PC-9 (cell line): ENCODE measurements at regions not wholly inside any gene's neighbourhood (a gene's known extent, or its start where the extent isn't known, plus 50 kb on each side); places are given as distances from the start of the nearest gene placed in this dataset.

Experiments
- EZH2 ChIP-seq: fragments of 200-600 bp; sonication (generic); IDR thresholded peaks from 2 replicates; pipeline ENCODE4 v1.8.0; 2017; ENCODE audit warnings: antibody characterized with exemption, low read depth
- TF ChIP-seq, protein P1 (sequence below): fragments of 200-600 bp; sonication (generic); conservative IDR thresholded peaks from 2 replicates; pipeline ENCODE4 v1.6.1; 2017; ENCODE audit warnings: mixed run types, antibody characterized with exemption, mild to moderate bottlenecking, moderate library complexity

DNA sequence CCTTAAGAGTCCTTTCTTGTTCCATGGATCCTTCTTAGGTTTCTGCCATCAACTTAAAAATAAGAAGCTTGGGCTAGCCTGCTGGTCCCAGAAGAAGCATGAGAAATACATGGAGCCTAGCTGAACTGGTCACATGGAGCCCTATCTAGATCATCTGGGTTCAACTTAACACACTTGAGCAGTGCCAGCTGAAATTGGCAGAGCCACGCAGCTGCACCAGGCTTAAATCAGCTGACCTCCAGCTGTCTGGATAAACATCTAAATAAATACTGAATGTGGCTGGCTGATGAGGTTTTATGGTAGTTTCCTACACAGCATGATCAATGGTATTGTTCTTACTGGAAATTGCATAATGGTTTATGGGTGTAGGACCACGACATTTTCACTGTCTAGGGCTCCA, 598.4 kb upstream of the FAM241A start:
- TF ChIP-seq, protein P1, sequence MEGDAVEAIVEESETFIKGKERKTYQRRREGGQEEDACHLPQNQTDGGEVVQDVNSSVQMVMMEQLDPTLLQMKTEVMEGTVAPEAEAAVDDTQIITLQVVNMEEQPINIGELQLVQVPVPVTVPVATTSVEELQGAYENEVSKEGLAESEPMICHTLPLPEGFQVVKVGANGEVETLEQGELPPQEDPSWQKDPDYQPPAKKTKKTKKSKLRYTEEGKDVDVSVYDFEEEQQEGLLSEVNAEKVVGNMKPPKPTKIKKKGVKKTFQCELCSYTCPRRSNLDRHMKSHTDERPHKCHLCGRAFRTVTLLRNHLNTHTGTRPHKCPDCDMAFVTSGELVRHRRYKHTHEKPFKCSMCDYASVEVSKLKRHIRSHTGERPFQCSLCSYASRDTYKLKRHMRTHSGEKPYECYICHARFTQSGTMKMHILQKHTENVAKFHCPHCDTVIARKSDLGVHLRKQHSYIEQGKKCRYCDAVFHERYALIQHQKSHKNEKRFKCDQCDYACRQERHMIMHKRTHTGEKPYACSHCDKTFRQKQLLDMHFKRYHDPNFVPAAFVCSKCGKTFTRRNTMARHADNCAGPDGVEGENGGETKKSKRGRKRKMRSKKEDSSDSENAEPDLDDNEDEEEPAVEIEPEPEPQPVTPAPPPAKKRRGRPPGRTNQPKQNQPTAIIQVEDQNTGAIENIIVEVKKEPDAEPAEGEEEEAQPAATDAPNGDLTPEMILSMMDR = no peak
- no peak for TF ChIP-seq EZH2
